T-helper 1 cell treated with Interleukin-12 subunit alpha and Interleukin-12 subunit beta and Interleukin-4 antibody, amounts not matched to agents 30 μg/mL and 1 μg/mL, for 36 hours (primary cell): ENCODE measurements at regions not wholly inside any gene's neighbourhood (a gene's known extent, or its start where the extent isn't known, plus 50 kb on each side); places are given as distances from the start of the nearest gene placed in this dataset.
A peak's percentile ranks its signal among the peaks of the same experiment; 100 is the strongest.
"Not testable (repeated sequence)": the region's sequence is repeated elsewhere in the genome, so short reads cannot be mapped to it uniquely, and the experiment has no call there.

ENCODE experiments used
- H3K27ac Mint-ChIP-seq: one replicate; pipeline ENCODE4 v1.8.0; 2021; ENCODE audit warnings: mild to moderate bottlenecking, mixed read lengths
- H3K27me3 Mint-ChIP-seq: one replicate; pipeline ENCODE4 v1.8.0; 2021; ENCODE audit warnings: low read depth, mixed read lengths
- H3K36me3 Mint-ChIP-seq: one replicate; pipeline ENCODE4 v1.8.0; 2021; ENCODE audit warnings: low read depth, mixed read lengths
- H3K4me1 Mint-ChIP-seq: one replicate; pipeline ENCODE4 v1.8.0; 2021; ENCODE audit warnings: low read depth, mixed read lengths
- H3K4me3 Mint-ChIP-seq: one replicate; pipeline ENCODE4 v1.8.0; 2021; ENCODE audit warnings: mild to moderate bottlenecking, moderate library complexity, mixed read lengths
- H3K9me3 Mint-ChIP-seq: one replicate; pipeline ENCODE4 v1.8.0; 2021; ENCODE audit warnings: mixed read lengths

- Mint-ChIP-seq H3K27me3 (peaks cover 7% of the 10 kb centered on the region), H3K27ac (no peak overlapping the region), H3K4me3 (no peak overlapping the region), H3K9me3 (no peaks in the 10 kb centered on the region), H3K36me3 (no peaks in the 10 kb centered on the region), H3K4me1 (no peaks in the 10 kb centered on the region)
Observed at GRCh38 chr12:59393506-59393905, 202.3 kb upstream of the SLC16A7 start.

- H3K9me3 Mint-ChIP-seq = no peaks in the 10 kb centered on the region
- peaks cover 6% of the 10 kb centered on the region for H3K27me3 Mint-ChIP-seq
- H3K4me1 Mint-ChIP-seq = no peaks in the 10 kb centered on the region
- H3K27ac Mint-ChIP-seq = no peak overlapping the region
- H3K4me3 Mint-ChIP-seq = no peak overlapping the region
- no peaks in the 10 kb centered on the region for H3K36me3 Mint-ChIP-seq
Observed at GRCh38 chr12:59389968-59390576, 205.8 kb upstream of the SLC16A7 start.

GRCh38 chr12:59388694-59389093, 207.1 kb upstream of the SLC16A7 start:
- peaks cover 1% of the 10 kb centered on the region for H3K27me3 Mint-ChIP-seq
- no peaks in the 10 kb centered on the region for H3K9me3 Mint-ChIP-seq
- H3K4me3 Mint-ChIP-seq = no peak overlapping the region
- no peaks in the 10 kb centered on the region for H3K4me1 Mint-ChIP-seq
- H3K36me3 Mint-ChIP-seq = no peaks in the 10 kb centered on the region
- no peak overlapping the region for H3K27ac Mint-ChIP-seq

- H3K4me1 Mint-ChIP-seq = no peaks in the 10 kb centered on the region
- H3K4me3 Mint-ChIP-seq = no peak overlapping the region
- no peak overlapping the region for H3K27ac Mint-ChIP-seq
- H3K9me3 Mint-ChIP-seq = no peaks in the 10 kb centered on the region
- H3K27me3 Mint-ChIP-seq = no peaks in the 10 kb centered on the region
- no peaks in the 10 kb centered on the region for H3K36me3 Mint-ChIP-seq
Observed at GRCh38 chr12:59388176-59388575, 207.7 kb upstream of the SLC16A7 start.

- Mint-ChIP-seq H3K36me3 (no peaks in the 10 kb centered on the region), H3K27ac (no peak overlapping the region), H3K4me3 (no peak overlapping the region), H3K9me3 (no peaks in the 10 kb centered on the region), H3K27me3 (no peaks in the 10 kb centered on the region), H3K4me1 (peaks cover 2% of the 10 kb centered on the region)
Observed at GRCh38 chr12:59386236-59386635, 209.6 kb upstream of the SLC16A7 start.

GRCh38 chr12:59383079-59383822, 212.6 kb upstream of the SLC16A7 start:
- H3K4me3 Mint-ChIP-seq = peak overlapping the region; percentile 46
- H3K27ac Mint-ChIP-seq = no peak overlapping the region
- H3K36me3 Mint-ChIP-seq = no peaks in the 10 kb centered on the region
- peaks cover 2% of the 10 kb centered on the region for H3K4me1 Mint-ChIP-seq
- H3K27me3 Mint-ChIP-seq = no peaks in the 10 kb centered on the region
- H3K9me3 Mint-ChIP-seq = no peaks in the 10 kb centered on the region

GRCh38 chr12:59382282-59383078, 213.3 kb upstream of the SLC16A7 start:
- Mint-ChIP-seq H3K27ac (no peak overlapping the region), H3K4me3 (no peak overlapping the region), H3K9me3 (no peaks in the 10 kb centered on the region), H3K4me1 (peaks cover 2% of the 10 kb centered on the region), H3K36me3 (no peaks in the 10 kb centered on the region), H3K27me3 (no peaks in the 10 kb centered on the region)

DNA sequence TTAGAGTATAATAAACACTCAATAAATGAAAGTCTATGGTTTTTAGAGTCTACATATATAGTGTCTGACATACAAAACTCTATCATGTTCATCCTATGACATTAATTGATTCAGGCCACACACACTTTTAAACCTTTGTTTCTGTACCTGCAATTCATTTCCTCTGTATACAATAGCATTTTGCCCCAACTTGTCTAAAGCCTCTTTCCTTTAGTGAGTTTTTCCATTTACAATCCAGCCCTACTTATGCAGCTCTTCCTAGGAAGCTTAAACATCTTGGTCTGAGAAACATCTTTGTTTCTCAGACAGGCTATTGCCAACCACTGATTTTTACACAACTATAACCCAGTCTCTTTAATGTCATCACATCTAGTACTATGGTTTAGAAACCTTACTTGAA, 214.7 kb upstream of the SLC16A7 start:
- Mint-ChIP-seq H3K4me3 (no peak overlapping the region), H3K4me1 (peaks cover 2% of the 10 kb centered on the region), H3K27ac (no peak overlapping the region), H3K27me3 (no peaks in the 10 kb centered on the region), H3K36me3 (no peaks in the 10 kb centered on the region), H3K9me3 (no peaks in the 10 kb centered on the region)

GRCh38 chr12:59375633-59376032, 220.2 kb upstream of the SLC16A7 start:
- Mint-ChIP-seq H3K4me3 (no peak overlapping the region), H3K27me3 (no peaks in the 10 kb centered on the region)

DNA sequence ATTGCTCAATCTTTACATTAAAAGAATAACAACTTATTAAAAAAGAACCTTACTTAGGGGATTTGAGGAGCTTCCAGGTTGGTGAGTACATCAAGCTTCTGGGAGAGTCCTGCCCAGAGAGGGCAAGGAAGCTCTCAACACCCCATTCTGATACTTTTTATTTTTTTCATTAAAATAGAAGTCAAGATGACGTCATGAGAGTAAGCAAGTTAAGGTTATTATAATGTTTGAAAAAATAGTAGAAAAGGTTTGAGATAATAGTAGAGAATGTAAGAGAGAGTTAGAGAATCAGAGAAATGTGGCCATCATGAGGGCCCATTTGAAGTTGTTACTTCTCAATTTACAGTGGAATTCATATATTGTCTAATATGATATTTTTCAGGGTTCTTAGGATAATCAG, 221.0 kb upstream of the SLC16A7 start:
- H3K27ac Mint-ChIP-seq = no peak overlapping the region
- H3K4me3 Mint-ChIP-seq = no peak overlapping the region
- H3K4me1 Mint-ChIP-seq = no peaks in the 10 kb centered on the region
- no peaks in the 10 kb centered on the region for H3K9me3 Mint-ChIP-seq
- no peaks in the 10 kb centered on the region for H3K36me3 Mint-ChIP-seq
- no peaks in the 10 kb centered on the region for H3K27me3 Mint-ChIP-seq

More at GRCh38 chr12:59375633-59376032, 220.2 kb upstream of the SLC16A7 start:
- no peaks in the 10 kb centered on the region for H3K4me1 Mint-ChIP-seq
- no peak overlapping the region for H3K27ac Mint-ChIP-seq
- H3K36me3 Mint-ChIP-seq = no peaks in the 10 kb centered on the region
- no peaks in the 10 kb centered on the region for H3K9me3 Mint-ChIP-seq

DNA sequence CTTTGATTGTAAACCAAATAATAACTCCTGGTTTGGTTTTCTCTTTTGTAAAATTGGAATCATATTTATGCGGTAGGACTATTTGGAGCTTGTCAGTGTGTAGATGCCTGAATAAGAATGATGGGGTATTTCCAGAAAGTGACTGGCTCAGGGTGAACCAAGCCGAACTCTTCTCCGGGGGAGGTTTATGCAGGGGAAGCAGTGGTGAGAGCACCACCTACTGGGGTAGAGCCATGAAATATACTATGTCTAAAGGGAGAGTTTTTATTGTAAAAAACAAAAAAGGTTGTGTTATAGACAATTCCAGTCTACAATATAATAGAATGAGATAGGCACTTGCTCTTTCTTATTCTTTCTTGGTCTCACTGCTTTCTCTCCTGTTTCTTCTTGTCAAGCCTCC, 222.9 kb upstream of the SLC16A7 start:
- no peak overlapping the region for H3K4me3 Mint-ChIP-seq
- no peaks in the 10 kb centered on the region for H3K4me1 Mint-ChIP-seq
- no peaks in the 10 kb centered on the region for H3K9me3 Mint-ChIP-seq
- peaks cover 3% of the 10 kb centered on the region for H3K27me3 Mint-ChIP-seq
- no peaks in the 10 kb centered on the region for H3K36me3 Mint-ChIP-seq
- no peak overlapping the region for H3K27ac Mint-ChIP-seq

DNA sequence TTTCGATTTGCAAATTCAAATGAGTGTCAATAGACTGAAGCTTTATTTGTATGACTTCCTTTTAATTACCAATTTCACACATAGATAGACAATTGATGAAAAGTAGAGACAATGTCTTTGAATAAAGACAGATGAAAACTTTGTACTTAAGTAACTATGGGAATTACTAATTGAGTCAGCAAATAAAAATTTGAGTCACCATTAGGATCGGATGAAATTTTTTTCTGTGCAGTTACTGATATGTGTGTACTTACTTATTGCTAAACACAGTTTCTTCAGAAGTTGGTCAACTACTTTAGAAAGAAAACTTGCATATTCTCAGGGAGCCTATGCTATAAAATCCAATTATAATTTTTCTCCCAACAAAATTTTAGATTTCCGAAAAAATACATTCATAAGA, 224.9 kb upstream of the SLC16A7 start:
- Mint-ChIP-seq H3K9me3 (no peaks in the 10 kb centered on the region), H3K36me3 (no peaks in the 10 kb centered on the region), H3K4me3 (no peak overlapping the region)

DNA sequence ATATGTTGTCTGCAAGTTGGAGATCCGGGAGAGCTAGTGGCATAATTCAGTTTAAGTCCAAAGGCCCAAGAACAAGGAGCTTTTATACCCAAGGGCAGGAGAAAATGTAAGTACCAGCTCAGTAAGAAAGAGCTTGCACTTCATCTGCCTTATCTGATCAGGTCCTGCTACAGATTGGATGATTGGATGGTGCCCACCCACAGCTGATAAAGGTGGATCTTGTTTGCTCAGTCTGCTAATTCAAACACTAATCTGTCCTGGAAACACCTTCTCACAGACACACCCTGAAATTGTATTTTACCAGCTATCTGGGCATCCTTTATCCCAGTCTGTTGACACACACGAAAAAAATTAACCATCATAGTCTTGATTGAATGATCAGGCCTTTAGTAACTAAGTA, 230.7 kb upstream of the SLC16A7 start:
- Mint-ChIP-seq H3K36me3 (no peaks in the 10 kb centered on the region), H3K4me1 (no peaks in the 10 kb centered on the region), H3K4me3 (no peak overlapping the region), H3K27me3 (peaks cover 6% of the 10 kb centered on the region), H3K27ac (no peak overlapping the region), H3K9me3 (no peaks in the 10 kb centered on the region)

More for the DNA sequence above, 224.9 kb upstream of the SLC16A7 start:
- Mint-ChIP-seq H3K4me1 (no peaks in the 10 kb centered on the region), H3K27ac (no peak overlapping the region), H3K27me3 (peaks cover 3% of the 10 kb centered on the region)

- no peak overlapping the region for H3K27ac Mint-ChIP-seq
- H3K27me3 Mint-ChIP-seq = no peaks in the 10 kb centered on the region
- no peak overlapping the region for H3K4me3 Mint-ChIP-seq
- no peaks in the 10 kb centered on the region for H3K4me1 Mint-ChIP-seq
- no peaks in the 10 kb centered on the region for H3K36me3 Mint-ChIP-seq
- no peaks in the 10 kb centered on the region for H3K9me3 Mint-ChIP-seq
Observed at GRCh38 chr12:59357811-59358210, 238.0 kb upstream of the SLC16A7 start.

DNA sequence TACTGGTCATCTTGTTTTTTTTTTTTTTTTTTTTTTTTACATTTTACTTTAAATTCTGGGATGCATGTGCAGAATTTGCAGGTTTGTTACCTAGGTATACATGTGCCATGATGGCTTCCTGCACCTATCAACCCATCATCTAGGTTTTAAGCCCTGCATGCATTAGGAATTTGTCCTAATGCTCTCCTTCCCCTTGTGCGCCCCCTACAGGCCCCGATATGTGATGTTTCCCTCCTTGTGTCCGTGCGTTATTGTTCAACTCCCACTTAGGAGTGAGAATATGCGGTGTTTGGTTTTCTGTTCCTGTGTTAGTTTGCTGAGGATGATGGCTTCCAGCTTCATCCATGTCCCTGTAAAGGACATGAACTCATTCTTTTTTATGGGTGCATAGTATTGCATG, 249.6 kb upstream of the SLC16A7 start:
- not testable (repeated sequence) for H3K27me3 Mint-ChIP-seq, H3K4me1 Mint-ChIP-seq, H3K4me3 Mint-ChIP-seq, H3K9me3 Mint-ChIP-seq, H3K36me3 Mint-ChIP-seq, H3K27ac Mint-ChIP-seq
